Glutamatergic neuron (in vitro differentiated cells): ENCODE measurements at regions not wholly inside any gene's neighbourhood (a gene's known extent, or its start where the extent isn't known, plus 50 kb on each side); places are given as distances from the start of the nearest gene placed in this dataset.

Experiments
- DNase-seq: peaks from one replicate; pipeline ENCODE4 v3.0.0; 2022
- H3K27ac Mint-ChIP-seq: one replicate; pipeline ENCODE4 v1.8.0; 2020; ENCODE audit warnings: mild to moderate bottlenecking, mixed read lengths, inconsistent platforms; ENCODE audit not compliant: unreplicated experiment
- H3K27me3 Mint-ChIP-seq: one replicate; pipeline ENCODE4 v1.8.0; 2020; ENCODE audit warnings: mild to moderate bottlenecking, moderate library complexity, mixed read lengths, inconsistent platforms; ENCODE audit not compliant: unreplicated experiment
- H3K36me3 Mint-ChIP-seq: one replicate; pipeline ENCODE4 v1.8.0; 2020; ENCODE audit warnings: mild to moderate bottlenecking, mixed read lengths, inconsistent platforms; ENCODE audit not compliant: unreplicated experiment
- H3K4me1 Mint-ChIP-seq: one replicate; pipeline ENCODE4 v1.8.0; 2020; ENCODE audit warnings: mild to moderate bottlenecking, low read depth, mixed read lengths, inconsistent platforms; ENCODE audit not compliant: unreplicated experiment
- H3K4me3 Mint-ChIP-seq: one replicate; pipeline ENCODE4 v1.8.0; 2020; ENCODE audit warnings: mild to moderate bottlenecking, mixed read lengths, inconsistent platforms; ENCODE audit not compliant: unreplicated experiment
- H3K9me3 Mint-ChIP-seq: one replicate; pipeline ENCODE4 v1.8.0; 2020; ENCODE audit warnings: mild to moderate bottlenecking, moderate library complexity, mixed read lengths, inconsistent platforms; ENCODE audit not compliant: unreplicated experiment
- TF ChIP-seq, protein P1 (sequence below): fragments of 200-600 bp; sonication (generic); IDR thresholded peaks from one replicate; pipeline ENCODE4 v1.5.0; 2021; ENCODE audit not compliant: partially characterized antibody, unreplicated experiment

GRCh38 chr11:69889400-69890318 lies 70.4 kb upstream of the FGF3 start:
- Mint-ChIP-seq H3K27me3 (peaks cover 14% of the 10 kb centered on the region), H3K4me1 (peaks cover 31% of the 10 kb centered on the region), H3K27ac (no peak overlapping the region), H3K9me3 (peaks cover 11% of the 10 kb centered on the region), H3K4me3 (peak overlapping the region; percentile 43), H3K36me3 (no peaks in the 10 kb centered on the region)
- TF ChIP-seq, protein P1, sequence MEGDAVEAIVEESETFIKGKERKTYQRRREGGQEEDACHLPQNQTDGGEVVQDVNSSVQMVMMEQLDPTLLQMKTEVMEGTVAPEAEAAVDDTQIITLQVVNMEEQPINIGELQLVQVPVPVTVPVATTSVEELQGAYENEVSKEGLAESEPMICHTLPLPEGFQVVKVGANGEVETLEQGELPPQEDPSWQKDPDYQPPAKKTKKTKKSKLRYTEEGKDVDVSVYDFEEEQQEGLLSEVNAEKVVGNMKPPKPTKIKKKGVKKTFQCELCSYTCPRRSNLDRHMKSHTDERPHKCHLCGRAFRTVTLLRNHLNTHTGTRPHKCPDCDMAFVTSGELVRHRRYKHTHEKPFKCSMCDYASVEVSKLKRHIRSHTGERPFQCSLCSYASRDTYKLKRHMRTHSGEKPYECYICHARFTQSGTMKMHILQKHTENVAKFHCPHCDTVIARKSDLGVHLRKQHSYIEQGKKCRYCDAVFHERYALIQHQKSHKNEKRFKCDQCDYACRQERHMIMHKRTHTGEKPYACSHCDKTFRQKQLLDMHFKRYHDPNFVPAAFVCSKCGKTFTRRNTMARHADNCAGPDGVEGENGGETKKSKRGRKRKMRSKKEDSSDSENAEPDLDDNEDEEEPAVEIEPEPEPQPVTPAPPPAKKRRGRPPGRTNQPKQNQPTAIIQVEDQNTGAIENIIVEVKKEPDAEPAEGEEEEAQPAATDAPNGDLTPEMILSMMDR: no peak
- DNase-seq: peak; percentile 8

- Mint-ChIP-seq H3K27me3 (peaks cover 17% of the 10 kb centered on the region), H3K9me3 (peaks cover 11% of the 10 kb centered on the region), H3K36me3 (no peaks in the 10 kb centered on the region), H3K4me1 (peaks cover 36% of the 10 kb centered on the region), H3K4me3 (no peak overlapping the region), H3K27ac (no peak overlapping the region)
- TF ChIP-seq, protein P1: no peak
- peak; percentile 5 for DNase-seq
Measured at GRCh38 chr11:69890476-69890875, 71.3 kb upstream of the FGF3 start.

DNA sequence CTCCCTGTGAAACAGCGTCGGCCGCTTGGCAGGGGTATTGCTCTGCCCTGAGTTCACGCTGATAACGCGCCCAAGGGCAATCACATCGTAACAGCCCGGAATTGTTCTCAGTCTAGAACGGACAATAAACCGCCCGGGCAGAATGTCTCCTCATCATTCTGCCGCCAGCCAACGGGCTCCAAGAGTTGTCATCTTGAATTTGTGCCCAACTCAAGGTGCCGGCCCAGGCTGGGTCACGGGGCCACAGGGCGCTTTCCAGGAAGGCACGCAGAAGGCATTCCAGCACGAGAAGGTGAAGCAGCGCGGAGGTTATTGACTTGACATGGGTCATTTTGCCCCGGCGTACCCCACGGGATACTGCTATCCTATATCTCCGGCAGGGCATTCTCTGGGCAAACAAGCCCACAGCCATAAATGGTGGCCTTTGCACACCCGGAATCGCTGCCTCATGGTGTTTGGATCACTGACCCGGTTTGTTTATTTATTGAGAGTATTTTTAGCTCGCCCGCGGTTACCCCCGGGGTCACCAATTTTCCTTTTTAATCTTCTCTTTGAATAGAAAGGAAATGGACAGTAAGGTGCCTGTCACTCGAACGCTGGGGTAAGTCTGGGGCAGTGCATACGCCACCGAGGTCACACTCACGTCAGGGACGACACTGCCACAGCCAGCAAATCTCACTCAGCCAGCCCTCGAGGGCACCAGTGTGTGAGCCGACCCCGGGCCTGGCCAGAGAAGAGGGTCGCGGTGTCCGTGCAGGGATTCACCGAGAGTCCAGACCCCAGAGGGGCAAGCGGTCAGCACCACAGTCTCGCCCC lies 72.4 kb upstream of the FGF3 start:
- Mint-ChIP-seq H3K4me1 (peaks cover 36% of the 10 kb centered on the region), H3K27me3 (peaks cover 19% of the 10 kb centered on the region)
- TF ChIP-seq, protein P1: no peak

DNA sequence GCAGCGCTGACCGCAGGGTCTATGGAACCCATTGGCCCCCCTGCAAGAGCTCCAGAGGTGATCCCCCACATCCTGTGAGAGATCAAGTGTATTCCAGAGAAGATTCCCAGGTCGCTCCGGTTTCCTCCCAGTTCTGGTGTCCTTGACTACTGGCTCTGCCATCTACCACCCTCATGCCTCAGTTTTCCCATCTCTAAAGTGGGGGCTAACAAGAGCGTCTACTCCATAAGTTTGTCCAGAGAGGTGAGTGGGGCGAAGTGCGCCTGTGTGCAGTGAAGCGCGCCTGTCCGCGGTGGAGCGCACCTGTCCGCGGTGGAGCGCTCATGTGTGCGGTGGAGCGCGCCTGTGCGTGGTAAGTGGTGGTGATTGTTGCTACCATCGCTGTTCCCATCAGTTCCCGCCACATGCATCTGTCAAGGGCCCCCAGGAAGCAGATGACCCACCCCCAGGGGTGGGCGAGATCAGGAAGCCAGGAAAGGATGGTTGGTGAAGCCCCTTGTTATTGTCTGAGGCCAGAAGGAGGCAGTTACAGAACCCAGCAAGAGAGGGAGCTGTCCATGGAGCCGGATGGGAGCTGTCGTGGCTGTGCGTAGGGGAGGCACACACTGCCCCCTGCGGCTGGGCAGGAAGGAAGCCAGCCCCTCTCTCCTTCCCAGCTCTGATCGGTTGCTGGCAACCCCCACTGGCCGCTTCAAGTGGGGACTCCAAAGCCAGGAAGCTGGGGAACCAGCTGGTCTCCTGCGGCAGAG lies 73.2 kb upstream of the FGF3 start:
- H3K4me1 Mint-ChIP-seq: peaks cover 36% of the 10 kb centered on the region
- H3K27me3 Mint-ChIP-seq: peaks cover 19% of the 10 kb centered on the region
- peak overlapping the region; percentile 98 for H3K27ac Mint-ChIP-seq
- peaks cover under 1% of the 10 kb centered on the region for H3K36me3 Mint-ChIP-seq
- peak overlapping the region; percentile 55 for H3K4me3 Mint-ChIP-seq
- TF ChIP-seq, protein P1: peak; percentile 19
- peaks cover 11% of the 10 kb centered on the region for H3K9me3 Mint-ChIP-seq
- DNase-seq: peak; percentile 67

More for the DNA sequence above, 72.4 kb upstream of the FGF3 start:
- H3K27ac Mint-ChIP-seq: peak overlapping the region; percentile 98
- no peaks in the 10 kb centered on the region for H3K36me3 Mint-ChIP-seq
- peak overlapping the region; percentile 55 for H3K4me3 Mint-ChIP-seq
- peak; percentile 8 for DNase-seq
- peaks cover 11% of the 10 kb centered on the region for H3K9me3 Mint-ChIP-seq
